ENCODE measurements at regions not wholly inside any gene's neighbourhood (a gene's known extent, or its start where the extent isn't known, plus 50 kb on each side); places are given as distances from the start of the nearest gene placed in this dataset.

- Mint-ChIP-seq H3K4me3 (no peak overlapping the region), H3K36me3 (no peaks in the 10 kb centered on the region), H3K4me1 (no peaks in the 10 kb centered on the region), H3K27ac (no peak overlapping the region), H3K27me3 (ENCODE audit: low read depth in 2 of 2) (peaks cover 10 to 14% of the 10 kb centered on the region in 2 donors), H3K9me3 (no peaks in the 10 kb centered on the region)
- no peak for DNase-seq
- Histone ChIP-seq H3K9me3 (ENCODE audit: control insufficient read depth, insufficient read depth, low read length) (no peaks in the 10 kb centered on the region), H3K4me3 (ENCODE audit: low read length) (no peak overlapping the region), H3K4me1 (ENCODE audit: control insufficient read depth, insufficient read depth, low read length) (no peaks in the 10 kb centered on the region), H3K36me3 (ENCODE audit: control insufficient read depth, insufficient read depth, low read length) (no peaks in the 10 kb centered on the region), H3K27ac (ENCODE audit: low read length) (no peak overlapping the region), H3K27me3 (ENCODE audit: control insufficient read depth, insufficient read depth, low read length) (no peaks in the 10 kb centered on the region)
- no peak for ATAC-seq
- intact Hi-C loops (cut with micrococcal nuclease): no loop called here
- no peak for TF ChIP-seq CTCF (IDR thresholded peaks at IDR 0.05)
- 89% methylated on average over 6 of the region's 7 CpGs for WGBS (ENCODE audit: insufficient coverage)
Measured at GRCh38 chr13:23509781-23510543, 60.2 kb upstream of the TNFRSF19 start.

- no peak for TF ChIP-seq CTCF (IDR thresholded peaks at IDR 0.05)
- DNase-seq (no peak), ATAC-seq (no peak)
- Mint-ChIP-seq H3K4me3 (no peak overlapping the region), H3K27me3 (ENCODE audit: low read depth in 2 of 2) (peaks cover 13 to 20% of the 10 kb centered on the region in 2 donors), H3K4me1 (no peaks in the 10 kb centered on the region), H3K27ac (no peak overlapping the region), H3K36me3 (no peaks in the 10 kb centered on the region), H3K9me3 (no peaks in the 10 kb centered on the region)
- Histone ChIP-seq H3K4me3 (ENCODE audit: low read length) (no peak overlapping the region), H3K4me1 (ENCODE audit: control insufficient read depth, insufficient read depth, low read length) (no peaks in the 10 kb centered on the region), H3K27me3 (ENCODE audit: control insufficient read depth, insufficient read depth, low read length) (no peaks in the 10 kb centered on the region), H3K36me3 (ENCODE audit: control insufficient read depth, insufficient read depth, low read length) (no peaks in the 10 kb centered on the region), H3K9me3 (ENCODE audit: control insufficient read depth, insufficient read depth, low read length) (no peaks in the 10 kb centered on the region), H3K27ac (ENCODE audit: low read length) (no peak overlapping the region)
- WGBS (ENCODE audit: insufficient coverage): 89% methylated on average over 1 of the region's 1 CpG
- intact Hi-C loops (cut with micrococcal nuclease): no loop called here
Measured at GRCh38 chr13:23510544-23510916, 59.7 kb upstream of the TNFRSF19 start.

GRCh38 chr13:23510979-23511735, 59.1 kb upstream of the TNFRSF19 start:
- no peaks in the 10 kb centered on the region for H3K4me1 Mint-ChIP-seq
- peak in 1 of 2 donors; percentile 25 for DNase-seq
- 54% methylated on average over 4 of the region's 4 CpGs for WGBS (ENCODE audit: insufficient coverage)
- H3K27me3 Mint-ChIP-seq (ENCODE audit: low read depth in 2 of 2): peaks cover 13 to 21% of the 10 kb centered on the region in 2 donors
- Histone ChIP-seq H3K36me3 (ENCODE audit: control insufficient read depth, insufficient read depth, low read length) (no peaks in the 10 kb centered on the region), H3K4me1 (ENCODE audit: control insufficient read depth, insufficient read depth, low read length) (no peaks in the 10 kb centered on the region), H3K27ac (ENCODE audit: low read length) (no peak overlapping the region), H3K27me3 (ENCODE audit: control insufficient read depth, insufficient read depth, low read length) (no peaks in the 10 kb centered on the region), H3K4me3 (ENCODE audit: low read length) (no peak overlapping the region), H3K9me3 (ENCODE audit: control insufficient read depth, insufficient read depth, low read length) (no peaks in the 10 kb centered on the region)
- no peak overlapping the region for H3K27ac Mint-ChIP-seq
- no peak for ATAC-seq
- no peaks in the 10 kb centered on the region for H3K9me3 Mint-ChIP-seq
- intact Hi-C loops (cut with micrococcal nuclease): no loop called here
- no peaks in the 10 kb centered on the region for H3K36me3 Mint-ChIP-seq
- no peak for TF ChIP-seq CTCF (IDR thresholded peaks at IDR 0.05)
- H3K4me3 Mint-ChIP-seq: no peak overlapping the region

All from natural killer cell (primary cell).